Cardiac muscle cell (in vitro differentiated cells and primary cell): ENCODE measurements at regions not wholly inside any gene's neighbourhood (a gene's known extent, or its start where the extent isn't known, plus 50 kb on each side); places are given as distances from the start of the nearest gene placed in this dataset.

Experiments used
- DNase-seq, 2 donors: peaks; one replicate each; pipeline versions ENCODE4 v3.0.0 to v3.0.0-alpha.2; 2010 to 2017; ENCODE audit warnings: low read depth in 1 of 2, low spot score in 1 of 2
- H3K27ac ChIP-seq: fragments of 200-600 bp; sonication (generic); 2 replicates; pipeline ENCODE4 v1.5.1; 2016
- H3K27me3 ChIP-seq: fragments of 200-600 bp; sonication (generic); 2 replicates; pipeline ENCODE4 v1.6.0; 2016; ENCODE audit warnings: control low read depth
- H3K36me3 ChIP-seq: fragments of 200-600 bp; sonication (generic); 2 replicates; pipeline ENCODE4 v1.5.1; 2016; ENCODE audit warnings: control low read depth
- H3K4me1 ChIP-seq: fragments of 200-600 bp; sonication (generic); 2 replicates; pipeline ENCODE4 v1.8.1; 2017; ENCODE audit warnings: low read depth, mild to moderate bottlenecking, mixed run types
- H3K4me3 ChIP-seq: fragments of 200-600 bp; sonication (generic); 2 replicates; pipeline ENCODE4 v1.5.1; 2016; ENCODE audit warnings: mild to moderate bottlenecking
- H3K9me3 ChIP-seq: fragments of 200-600 bp; sonication (generic); 2 replicates; pipeline ENCODE4 v1.5.1; 2017; ENCODE audit warnings: low read depth, mild to moderate bottlenecking, control low read depth
- TF ChIP-seq, protein P1 (sequence below): IDR thresholded peaks from 2 replicates; pipeline ENCODE4 v1.5.1; 2012; ENCODE audit warnings: low read depth, mild to moderate bottlenecking, low read length

DNA sequence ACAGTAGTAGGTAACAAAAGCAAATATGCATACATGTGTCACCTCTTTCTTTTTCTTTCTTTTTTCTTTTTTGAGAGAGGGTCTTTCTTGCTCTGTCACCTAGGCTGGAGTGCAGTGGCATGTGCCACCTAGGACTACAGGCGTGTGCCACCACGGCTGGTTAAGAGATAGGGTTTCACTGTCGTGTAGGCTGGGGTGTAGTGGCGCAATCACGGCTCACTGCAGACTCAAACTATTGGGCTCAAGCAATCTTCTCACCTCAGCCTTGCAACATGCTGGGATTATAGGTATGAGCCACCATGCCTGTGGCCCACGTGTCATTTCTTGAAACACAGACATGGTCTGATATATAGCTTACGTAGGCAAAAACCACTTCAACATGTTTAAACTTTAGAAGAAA, 397.7 kb upstream of the PMFBP1 start:
- Histone ChIP-seq H3K36me3 (no peaks in the 10 kb centered on the region), H3K4me1 (no peaks in the 10 kb centered on the region), H3K4me3 (no peak overlapping the region), H3K9me3 (no peaks in the 10 kb centered on the region), H3K27me3 (no peaks in the 10 kb centered on the region), H3K27ac (no peak overlapping the region)
- no peak for DNase-seq
- TF ChIP-seq, protein P1, sequence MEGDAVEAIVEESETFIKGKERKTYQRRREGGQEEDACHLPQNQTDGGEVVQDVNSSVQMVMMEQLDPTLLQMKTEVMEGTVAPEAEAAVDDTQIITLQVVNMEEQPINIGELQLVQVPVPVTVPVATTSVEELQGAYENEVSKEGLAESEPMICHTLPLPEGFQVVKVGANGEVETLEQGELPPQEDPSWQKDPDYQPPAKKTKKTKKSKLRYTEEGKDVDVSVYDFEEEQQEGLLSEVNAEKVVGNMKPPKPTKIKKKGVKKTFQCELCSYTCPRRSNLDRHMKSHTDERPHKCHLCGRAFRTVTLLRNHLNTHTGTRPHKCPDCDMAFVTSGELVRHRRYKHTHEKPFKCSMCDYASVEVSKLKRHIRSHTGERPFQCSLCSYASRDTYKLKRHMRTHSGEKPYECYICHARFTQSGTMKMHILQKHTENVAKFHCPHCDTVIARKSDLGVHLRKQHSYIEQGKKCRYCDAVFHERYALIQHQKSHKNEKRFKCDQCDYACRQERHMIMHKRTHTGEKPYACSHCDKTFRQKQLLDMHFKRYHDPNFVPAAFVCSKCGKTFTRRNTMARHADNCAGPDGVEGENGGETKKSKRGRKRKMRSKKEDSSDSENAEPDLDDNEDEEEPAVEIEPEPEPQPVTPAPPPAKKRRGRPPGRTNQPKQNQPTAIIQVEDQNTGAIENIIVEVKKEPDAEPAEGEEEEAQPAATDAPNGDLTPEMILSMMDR = no peak

DNA sequence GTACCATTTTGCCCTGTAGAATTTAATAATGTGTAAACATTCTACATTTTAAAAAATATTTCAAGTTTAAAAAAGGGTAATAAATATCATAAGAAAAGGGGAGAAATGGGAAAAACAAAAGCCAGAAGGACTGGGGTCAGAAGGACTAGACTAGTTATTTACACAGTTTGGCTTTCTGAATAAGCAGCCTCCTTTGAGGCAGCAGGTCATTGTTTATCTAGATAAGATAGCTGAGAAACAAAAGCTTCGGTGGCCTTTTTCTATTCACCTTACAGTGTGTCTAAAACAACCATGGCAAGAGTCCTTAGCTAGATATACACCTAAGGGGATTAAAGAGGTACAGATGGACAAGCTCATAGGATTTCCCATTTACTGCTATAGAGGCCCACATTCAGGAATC, 396.5 kb upstream of the PMFBP1 start:
- Histone ChIP-seq H3K27ac (no peak overlapping the region), H3K27me3 (no peaks in the 10 kb centered on the region), H3K36me3 (no peaks in the 10 kb centered on the region), H3K9me3 (no peaks in the 10 kb centered on the region), H3K4me1 (no peaks in the 10 kb centered on the region), H3K4me3 (no peak overlapping the region)
- TF ChIP-seq, protein P1 = no peak
- DNase-seq = no peak

DNA sequence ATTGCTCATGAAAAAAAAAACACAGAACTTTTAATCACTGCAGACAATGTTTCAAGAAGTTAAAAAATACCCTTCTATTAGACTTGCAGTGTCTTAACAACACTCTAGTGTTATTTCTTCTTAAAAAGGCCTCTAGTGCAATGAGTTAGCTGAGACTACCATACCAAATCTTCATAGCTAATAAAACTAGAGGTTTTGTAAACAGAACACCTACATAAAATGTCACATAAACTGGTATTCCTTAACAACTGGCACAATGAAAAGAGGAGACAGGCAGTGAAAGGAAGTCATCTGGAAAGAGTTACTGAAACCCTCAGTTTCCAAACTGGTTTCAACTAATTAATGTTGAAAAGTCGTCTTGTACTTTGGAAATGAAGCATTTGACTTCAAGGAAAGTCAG, 394.2 kb upstream of the PMFBP1 start:
- no peak for DNase-seq
- Histone ChIP-seq H3K9me3 (no peaks in the 10 kb centered on the region), H3K36me3 (no peaks in the 10 kb centered on the region), H3K27ac (no peak overlapping the region), H3K4me1 (no peaks in the 10 kb centered on the region), H3K27me3 (no peaks in the 10 kb centered on the region), H3K4me3 (no peak overlapping the region)
- TF ChIP-seq, protein P1 = no peak

DNA sequence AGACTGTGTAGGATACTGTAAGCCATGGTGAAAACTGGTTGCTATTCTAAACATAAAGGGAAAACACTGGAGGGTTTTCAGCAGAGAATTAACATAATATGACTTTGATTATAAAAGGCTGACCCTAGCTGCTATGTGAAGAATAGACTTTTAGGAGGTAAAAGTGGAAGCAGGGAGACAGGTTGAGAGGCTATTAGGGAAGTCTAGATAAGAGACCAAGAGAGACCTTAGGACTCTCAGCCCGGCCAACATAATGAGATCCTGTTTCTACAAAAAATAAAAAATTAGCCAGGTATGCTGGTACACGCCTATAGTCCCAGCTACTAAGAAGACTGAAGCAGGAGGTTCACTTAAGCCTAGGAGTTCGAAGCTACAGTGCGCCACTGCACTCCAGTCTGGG, 393.2 kb upstream of the PMFBP1 start:
- H3K4me1 ChIP-seq = peaks cover 6% of the 10 kb centered on the region
- TF ChIP-seq, protein P1 = no peak
- no peak overlapping the region for H3K4me3 ChIP-seq
- H3K9me3 ChIP-seq = no peaks in the 10 kb centered on the region
- no peaks in the 10 kb centered on the region for H3K36me3 ChIP-seq
- no peak overlapping the region for H3K27ac ChIP-seq
- H3K27me3 ChIP-seq = no peaks in the 10 kb centered on the region
- peak in 1 of 2 donors; percentile 2 for DNase-seq

DNA sequence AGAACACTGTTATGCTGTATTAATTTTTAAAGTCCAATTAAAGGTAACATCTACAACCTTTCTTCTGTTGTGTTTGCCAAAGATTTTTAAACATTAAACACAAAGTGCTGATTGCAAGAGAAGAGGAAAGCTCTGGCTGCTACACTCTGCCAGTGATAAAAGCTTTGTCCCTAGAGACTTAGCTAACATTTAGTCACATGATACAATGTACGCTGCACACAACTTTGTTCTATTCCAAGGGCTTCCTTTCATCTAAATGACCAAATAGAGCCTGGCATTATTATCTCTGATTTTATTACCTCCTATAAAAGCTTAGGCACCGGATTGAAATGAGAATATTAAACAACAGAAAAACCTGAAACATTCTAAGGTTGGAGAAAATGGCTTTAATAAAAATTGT, 388.7 kb upstream of the PMFBP1 start:
- H3K27ac ChIP-seq = no peak overlapping the region
- no peaks in the 10 kb centered on the region for H3K9me3 ChIP-seq
- TF ChIP-seq, protein P1 = no peak
- H3K27me3 ChIP-seq = no peaks in the 10 kb centered on the region
- H3K36me3 ChIP-seq = no peaks in the 10 kb centered on the region
- peak; percentile 3 to 54 for DNase-seq
- H3K4me3 ChIP-seq = no peak overlapping the region
- peaks cover 6% of the 10 kb centered on the region for H3K4me1 ChIP-seq

DNA sequence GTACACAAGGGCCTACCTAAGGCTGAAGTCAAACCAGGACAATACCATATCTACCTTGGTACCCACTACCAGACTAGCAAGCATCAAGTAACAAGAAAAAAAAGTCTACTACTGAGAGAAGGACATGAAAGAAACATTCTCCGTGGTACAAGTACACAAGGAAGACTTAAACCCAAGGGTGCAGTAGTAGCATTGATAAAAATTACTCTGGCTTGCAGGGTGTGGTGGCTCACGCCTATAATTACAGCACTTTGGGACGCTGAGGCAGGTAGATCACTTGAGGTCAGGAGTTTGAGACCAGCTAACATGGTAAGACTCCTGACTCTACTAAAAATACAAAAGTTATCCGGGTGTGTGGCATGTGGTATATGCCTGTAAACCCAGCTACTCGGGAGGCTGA, 386.5 kb upstream of the PMFBP1 start:
- DNase-seq = no peak
- TF ChIP-seq, protein P1 = no peak
- no peaks in the 10 kb centered on the region for H3K36me3 ChIP-seq
- peaks cover 6% of the 10 kb centered on the region for H3K4me1 ChIP-seq
- H3K4me3 ChIP-seq = no peak overlapping the region
- H3K27me3 ChIP-seq = no peaks in the 10 kb centered on the region
- no peaks in the 10 kb centered on the region for H3K9me3 ChIP-seq
- H3K27ac ChIP-seq = no peak overlapping the region
